ENCODE measurements at regions not wholly inside any gene's neighbourhood (a gene's known extent, or its start where the extent isn't known, plus 50 kb on each side); places are given as distances from the start of the nearest gene placed in this dataset.

DNA sequence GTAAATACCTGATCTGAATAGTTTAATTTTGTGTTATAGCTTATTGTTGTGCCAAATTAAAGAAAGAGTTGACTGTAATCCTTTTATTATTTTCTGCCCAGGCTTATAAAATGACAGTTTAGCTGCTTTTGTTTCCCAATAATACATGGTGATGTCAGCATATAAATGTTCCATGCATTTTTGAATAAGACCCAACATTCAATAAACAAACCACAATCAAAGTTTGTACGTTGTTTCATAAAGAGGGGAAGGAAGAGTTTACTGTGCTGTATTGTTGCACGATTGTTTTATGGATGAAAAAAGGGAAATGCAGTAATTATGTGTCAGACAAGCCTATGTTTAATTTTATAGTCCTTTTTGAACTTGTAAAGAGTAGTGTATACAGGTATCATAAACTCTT is 177.2 kb upstream of the SCN7A start:
- TF ChIP-seq, protein P1, sequence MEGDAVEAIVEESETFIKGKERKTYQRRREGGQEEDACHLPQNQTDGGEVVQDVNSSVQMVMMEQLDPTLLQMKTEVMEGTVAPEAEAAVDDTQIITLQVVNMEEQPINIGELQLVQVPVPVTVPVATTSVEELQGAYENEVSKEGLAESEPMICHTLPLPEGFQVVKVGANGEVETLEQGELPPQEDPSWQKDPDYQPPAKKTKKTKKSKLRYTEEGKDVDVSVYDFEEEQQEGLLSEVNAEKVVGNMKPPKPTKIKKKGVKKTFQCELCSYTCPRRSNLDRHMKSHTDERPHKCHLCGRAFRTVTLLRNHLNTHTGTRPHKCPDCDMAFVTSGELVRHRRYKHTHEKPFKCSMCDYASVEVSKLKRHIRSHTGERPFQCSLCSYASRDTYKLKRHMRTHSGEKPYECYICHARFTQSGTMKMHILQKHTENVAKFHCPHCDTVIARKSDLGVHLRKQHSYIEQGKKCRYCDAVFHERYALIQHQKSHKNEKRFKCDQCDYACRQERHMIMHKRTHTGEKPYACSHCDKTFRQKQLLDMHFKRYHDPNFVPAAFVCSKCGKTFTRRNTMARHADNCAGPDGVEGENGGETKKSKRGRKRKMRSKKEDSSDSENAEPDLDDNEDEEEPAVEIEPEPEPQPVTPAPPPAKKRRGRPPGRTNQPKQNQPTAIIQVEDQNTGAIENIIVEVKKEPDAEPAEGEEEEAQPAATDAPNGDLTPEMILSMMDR (IDR thresholded peaks at IDR 0.05) = no peak
- no peak for TF ChIP-seq POLR2A (IDR thresholded peaks at IDR 0.05)

All from body of pancreas (tissue), 4 donors.